NCI-H2107 treated with DMSO at 0.1 percent for 48 hours (cell line): ENCODE measurements at regions not wholly inside any gene's neighbourhood (a gene's known extent, or its start where the extent isn't known, plus 50 kb on each side); places are given as distances from the start of the nearest gene placed in this dataset.

Experiments
- DNase-seq: peaks from one replicate; lab custom pipeline; 2025; ENCODE audit not compliant: unreplicated experiment; lab: John Stamatoyannopoulos, UW

DNA sequence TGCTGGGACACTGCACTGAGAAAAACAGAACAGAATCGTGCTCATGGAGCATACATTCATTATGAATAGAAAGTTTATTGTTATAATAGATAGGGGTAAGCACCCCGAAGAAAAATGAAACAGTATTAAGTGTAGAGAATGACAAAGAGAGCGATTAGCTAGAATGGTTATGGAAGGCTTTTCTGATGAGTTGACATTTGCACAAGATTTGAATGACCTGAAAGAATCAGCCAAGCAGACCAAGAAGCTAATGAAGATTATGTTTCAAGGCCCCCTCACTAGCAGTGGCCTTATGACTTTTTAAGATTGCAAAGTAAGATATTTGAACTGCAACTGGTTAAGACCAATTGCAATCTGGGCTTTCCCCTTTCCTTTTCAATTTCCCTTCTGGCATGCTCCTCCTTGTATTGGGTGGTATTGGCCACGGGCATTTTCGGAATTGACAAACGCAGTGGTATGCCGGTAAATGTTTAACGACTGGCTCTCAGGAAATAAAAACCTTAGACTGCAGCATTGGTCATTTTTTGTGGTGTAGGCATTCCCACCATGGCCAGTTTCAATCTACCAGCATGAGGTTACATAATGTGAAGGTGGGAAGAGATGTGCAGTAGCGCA is 120.0 kb upstream of the CITED2 start:
- DNase-seq = no peak

DNA sequence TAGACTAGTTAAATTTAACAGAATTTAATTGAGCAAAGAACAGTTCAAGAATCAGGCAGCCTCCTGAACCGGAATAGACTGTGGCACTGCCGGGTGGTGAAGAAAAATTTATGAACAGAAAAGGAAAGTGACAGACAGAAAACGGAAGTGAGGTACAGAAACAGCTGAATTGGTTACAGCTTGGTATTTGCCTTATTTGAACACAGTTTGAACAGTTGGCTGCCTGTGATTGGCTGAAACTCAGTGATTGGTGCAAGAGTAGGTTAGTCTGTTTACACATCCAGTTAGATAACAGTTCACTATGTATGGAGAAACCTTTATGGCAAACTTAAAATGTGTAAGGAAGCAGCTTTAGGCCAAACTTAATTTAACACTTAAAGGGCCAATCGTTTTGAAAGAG is 116.0 kb upstream of the CITED2 start:
- DNase-seq = no peak

DNA sequence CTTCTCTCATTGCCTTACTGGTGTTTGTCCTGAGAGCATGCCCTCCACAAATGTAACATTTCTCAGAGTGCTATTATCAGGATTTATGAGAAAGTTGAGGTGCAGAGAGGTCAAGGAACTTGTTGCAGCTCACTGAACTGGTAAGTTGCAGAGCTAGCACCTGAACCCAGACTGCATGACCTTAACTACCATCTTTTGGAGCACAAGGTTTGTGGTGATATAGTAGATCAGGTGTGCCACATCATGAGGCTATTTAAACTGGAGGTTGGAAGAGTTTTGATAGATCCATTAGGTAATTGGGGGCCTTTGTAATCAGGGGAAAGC is 112.0 kb upstream of the CITED2 start:
- no peak for DNase-seq

DNA sequence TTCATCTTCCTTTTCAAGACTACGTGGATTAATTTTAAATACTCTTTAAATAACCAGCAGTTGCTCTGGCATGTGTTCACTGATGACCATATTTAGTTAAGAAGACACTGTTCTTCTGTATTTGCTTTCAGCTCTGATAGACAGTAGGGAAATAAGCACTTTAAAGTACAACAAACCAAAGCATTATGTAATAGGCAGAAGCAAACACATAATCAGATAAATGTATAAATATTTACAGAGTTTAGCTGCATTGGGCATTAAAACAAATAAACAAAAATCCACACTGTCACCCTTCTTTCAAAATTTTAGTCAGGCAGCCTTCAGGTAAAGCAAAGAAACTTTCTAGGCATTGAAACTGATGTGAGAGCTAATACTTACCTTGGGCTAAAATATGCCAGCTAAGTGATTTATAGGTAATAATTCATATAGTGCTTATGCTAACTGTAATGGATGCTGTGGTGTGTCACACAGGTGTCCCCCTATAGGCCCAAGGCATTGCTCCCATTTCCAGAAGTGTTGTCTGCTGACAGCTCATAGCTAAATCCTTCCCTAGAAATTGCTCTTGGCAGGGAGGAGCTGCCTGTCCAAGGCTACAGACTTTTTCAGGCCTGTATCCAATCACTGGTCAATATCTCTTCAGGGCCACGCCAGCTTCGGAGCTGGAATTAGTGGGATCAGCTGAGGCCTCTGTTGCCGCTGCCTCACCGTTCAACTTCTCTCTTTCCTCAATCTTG is 111.5 kb upstream of the CITED2 start:
- no peak for DNase-seq

DNA sequence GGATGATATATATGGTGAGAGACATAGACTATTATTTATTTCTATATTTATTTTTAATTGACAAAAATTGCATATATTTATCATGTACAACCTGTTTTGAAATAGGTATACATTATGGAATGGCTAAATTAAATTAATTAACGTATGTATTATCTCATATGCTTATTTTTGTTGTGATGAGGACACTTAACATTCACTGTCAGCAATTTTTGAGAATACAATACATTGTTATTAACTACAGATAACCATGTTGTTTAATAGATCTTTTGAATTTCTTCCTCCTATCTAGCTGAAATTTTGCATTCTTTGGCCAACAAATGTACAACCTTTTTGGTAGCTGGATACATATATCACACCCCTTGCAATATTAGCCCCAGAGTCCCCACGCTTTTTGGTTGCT is 110.7 kb upstream of the CITED2 start:
- no peak for DNase-seq

DNA sequence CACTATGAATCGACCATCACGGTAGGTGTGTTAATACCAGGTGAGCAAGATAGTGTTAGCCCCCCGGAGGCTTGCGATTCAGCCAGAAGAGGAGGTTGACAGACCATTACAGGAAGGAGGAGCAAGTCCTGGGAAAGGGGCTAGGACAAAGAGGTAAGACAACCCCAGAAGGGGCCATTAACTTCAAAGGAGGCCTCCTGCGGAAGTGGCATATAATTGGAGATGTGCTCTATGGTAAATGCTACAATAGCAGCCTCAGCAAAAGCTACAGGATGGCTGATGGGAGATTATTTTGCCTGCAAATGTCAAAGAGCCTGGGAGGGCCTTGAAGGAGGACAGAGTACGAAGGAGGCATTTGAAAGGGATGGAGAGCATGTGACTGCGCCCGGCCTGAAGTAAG is 108.6 kb upstream of the CITED2 start:
- no peak for DNase-seq

DNA sequence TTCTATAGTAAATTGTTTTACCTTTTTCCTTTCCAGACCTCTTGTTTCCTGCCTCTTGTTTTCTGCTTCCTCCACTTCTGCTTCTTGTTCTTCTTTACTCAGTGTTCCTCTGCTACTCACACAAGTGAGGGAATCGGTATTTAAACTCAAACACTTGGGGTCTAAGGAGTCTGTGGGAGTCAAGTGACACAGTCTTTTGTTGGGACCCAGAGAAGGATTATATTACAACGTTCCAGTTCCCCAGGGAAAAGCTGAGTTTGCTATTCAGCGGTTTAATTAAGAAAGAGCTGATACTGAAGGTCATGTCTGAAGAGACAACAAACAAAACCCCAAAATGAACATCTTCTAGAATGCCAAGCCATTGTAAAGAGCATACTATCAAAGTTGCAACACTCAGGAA is 107.8 kb upstream of the CITED2 start:
- DNase-seq = peak; percentile 63

DNA sequence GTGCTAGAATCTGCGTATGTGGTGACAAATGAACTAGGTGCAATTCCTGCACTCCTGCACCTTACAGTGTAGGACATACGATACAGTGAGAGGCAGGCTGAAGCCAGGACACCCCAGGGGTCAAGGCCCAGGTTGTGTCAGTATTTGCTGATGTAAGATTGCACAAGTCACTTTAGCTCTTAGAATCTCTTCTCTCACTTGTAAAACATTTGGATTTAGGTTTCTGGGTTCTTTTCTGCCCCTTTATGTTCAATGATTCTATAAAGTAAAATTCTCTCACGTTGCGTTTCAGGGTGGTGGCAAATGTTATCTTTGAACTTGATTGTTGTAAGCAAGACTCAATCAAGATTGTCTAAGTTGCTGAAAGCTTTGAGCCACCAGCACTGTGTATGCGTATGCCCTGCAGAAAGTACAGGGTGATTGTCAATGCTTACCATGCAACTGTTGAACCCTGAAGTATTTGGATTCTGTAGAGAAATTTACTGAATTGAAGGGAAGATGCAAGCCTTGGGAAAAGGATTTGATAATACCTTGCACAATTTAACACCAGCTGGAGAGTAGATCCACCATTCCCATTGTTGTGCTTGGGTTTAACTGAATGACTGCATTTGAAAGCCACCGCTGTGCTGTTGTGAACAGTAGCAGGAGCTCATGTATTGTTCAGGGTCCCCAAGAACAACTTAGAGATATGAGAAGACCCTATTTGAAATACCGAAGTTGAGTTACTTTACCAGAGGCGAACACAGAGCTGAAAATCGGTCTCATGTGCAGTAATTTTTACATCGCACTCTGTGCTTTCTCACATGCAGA is 106.1 kb upstream of the CITED2 start:
- DNase-seq = no peak

DNA sequence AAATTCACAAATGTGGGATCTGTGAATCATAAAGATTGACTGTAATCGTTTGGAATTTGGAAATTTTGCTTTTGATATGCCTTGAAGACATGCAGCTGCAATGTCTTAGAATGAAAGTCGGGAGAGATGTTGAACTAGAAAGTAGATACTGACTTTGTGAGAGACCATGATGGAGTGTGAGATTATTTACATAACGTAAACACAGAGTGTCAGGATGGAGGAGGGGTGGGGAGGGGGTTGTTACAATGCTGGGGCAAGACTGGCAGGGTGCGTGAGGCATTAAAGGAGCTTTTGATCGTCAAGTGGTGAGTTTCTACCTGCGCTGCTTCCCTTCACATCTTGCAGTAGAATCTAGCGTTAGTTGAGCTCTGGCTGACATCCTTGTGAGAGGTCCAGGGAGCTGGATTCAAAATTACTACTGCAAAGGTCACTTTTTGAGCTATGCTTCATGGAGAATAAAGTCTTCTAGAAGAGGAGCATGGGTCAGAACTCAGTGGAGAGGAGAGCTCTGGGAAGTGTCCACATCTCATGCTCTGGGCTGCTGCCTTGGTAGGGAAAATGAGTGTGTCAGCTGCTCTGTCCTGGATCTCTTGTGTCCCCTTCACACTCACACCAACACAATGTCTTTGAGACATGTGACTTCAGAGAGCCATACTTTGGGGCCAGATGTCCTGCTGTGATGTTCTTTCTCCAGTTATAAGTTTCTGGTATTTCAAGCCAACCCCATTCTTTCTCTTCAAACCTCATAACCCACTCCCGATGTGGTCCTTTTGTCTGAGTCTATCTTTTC is 105.2 kb upstream of the CITED2 start:
- DNase-seq = no peak

DNA sequence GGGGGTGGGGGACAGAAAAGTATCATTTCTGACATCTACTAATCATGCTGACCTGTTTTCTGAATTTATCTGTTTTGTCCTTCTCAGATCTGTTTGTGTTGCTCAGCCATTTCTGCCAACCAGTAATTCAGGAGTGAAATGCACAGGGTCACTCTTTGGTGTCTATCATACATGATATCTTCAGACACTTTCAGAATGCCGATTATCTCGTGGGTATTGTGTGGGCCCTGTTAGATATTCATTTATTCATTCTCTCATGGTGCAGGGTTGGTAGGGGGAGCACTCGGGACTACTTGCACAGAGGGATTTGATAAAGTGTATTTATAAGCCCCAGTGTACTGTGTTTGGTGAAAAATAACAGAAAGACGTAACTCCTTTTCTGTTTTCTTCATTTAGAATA is 101.2 kb upstream of the CITED2 start:
- DNase-seq = no peak

DNA sequence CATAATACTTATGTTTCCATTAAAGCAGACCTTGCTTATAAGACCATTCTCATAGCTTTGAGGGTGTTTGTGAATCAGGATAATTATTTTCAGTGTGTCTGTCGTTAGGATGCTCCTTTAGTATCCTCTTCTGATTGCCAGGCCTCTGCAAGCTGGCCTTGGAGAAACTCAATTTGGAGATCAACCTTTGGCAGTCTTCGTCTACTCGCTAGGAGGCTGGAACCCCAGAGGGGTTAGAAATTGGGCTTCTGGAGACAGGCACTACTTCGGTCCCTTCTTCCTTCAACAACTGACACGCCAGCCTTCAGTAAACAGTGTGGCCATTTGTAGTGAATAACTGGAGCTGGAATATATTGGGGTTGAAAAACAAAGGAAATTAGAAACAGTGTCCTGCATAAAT is 100.8 kb upstream of the CITED2 start:
- DNase-seq = no peak

DNA sequence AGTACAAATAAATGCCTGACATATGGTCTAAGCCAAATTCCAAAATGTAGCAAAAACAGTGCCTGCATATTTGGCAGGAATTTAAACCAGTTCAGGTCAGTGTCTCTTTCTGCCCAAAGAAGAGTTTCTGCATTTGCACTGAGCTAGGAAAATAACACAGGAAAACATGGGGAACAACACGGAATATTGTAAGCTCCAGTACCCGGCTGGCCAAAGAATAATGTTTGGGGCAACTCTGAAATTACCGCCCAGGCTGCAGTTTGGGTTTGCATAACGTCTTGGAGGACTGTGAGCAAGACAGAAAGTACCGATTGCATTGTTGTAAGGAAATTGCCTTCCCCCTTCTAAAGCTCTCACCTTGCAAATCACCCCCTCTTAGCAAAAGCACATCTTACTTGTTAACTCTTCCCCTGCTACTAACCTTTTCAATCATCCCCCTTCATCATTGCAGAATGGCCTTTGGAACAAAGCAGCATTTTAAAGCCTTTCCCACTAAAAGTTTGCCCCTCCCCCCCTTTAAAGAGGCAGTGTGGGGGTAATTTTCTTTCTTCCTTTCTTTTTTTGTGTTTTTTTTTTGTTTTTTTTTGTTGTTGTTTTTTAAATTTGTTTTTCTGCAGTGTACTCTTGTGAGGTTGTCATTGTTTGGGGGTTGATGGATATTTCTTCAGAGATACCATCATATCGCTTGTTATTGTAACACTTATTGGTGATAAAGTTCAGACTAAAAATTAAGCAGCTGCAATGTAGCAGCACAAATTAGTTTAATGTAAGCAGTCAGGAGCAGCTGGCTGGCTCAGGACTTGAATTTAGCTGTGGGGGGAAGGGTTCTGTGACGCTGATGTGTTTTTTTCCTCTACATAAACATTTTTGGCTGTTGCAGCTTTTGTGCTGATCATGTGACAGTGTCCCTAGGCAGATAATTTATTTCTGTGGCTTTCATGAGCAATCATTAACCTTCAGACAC is 100.0 kb upstream of the CITED2 start:
- peak; percentile 40 for DNase-seq

DNA sequence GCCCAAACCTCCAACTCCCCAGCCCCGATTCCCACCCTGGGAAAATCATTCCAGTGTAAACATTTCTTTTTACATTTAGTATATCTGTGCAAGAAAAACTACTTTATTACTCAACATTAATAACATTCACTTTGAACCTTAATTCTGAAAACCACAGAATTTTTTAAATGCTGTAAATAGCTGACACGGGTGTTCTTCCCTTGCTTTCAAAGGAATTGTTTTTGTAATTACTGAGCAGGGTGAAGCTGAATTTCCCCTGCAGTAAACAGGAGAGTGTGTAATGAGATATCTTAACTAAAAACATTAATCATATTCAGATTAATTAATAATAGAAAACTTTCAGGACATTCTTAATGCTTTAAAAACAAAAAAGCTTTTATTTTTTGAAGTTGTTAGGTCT is 99.3 kb upstream of the CITED2 start:
- DNase-seq = no peak

DNA sequence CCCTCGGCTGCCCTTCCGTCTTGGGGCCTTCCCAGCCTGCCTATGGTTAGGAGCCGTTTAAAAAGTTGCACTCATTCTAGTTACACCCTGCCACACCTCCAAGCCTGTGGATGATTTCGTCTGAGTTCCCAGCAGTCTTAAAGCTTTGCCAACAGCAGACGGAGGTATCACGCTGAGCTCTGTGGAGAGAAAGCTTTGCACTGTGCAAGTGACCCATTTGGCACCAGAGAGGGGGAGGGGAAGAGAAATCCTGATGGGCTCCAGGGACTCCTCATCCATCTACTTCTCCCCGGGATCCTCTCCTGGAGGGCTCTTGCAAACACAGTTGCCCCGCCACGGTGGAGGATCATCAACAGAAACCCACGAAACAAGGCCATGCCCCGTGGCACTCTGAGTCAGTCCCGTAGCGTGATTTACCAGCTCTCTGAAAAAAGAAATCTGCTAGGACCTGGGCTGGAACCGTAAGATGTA is 98.8 kb upstream of the CITED2 start:
- peak; percentile 52 for DNase-seq

DNA sequence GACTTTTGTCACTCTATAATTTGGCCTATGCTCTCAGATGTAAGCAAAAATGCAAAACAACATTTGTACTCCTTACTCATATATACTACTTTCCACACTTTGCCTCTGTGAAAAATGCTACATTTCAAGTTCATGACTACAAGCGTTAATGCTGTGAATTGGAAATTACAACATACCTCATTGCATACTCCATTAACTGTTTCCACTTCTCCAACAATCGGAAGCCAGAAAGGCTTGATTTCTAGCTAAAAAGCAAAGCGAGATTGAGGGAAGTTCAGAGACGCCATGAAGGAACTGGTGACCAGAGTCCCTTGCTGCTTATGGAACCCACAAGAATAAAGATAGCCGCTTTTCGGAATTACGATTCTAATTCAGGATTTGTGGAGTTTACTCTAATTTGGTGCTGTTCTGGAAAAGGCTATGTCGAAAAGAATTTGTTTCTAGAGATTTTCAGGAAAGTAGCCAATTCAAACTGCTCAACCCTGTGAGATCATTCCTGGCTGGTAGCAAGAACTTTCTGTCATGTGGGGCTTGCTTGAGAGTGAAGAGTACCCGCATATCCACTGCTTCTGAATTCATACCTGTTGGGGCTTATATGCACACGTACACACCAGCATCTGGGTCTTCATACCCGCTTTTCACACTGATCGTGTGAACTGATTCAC is 98.0 kb upstream of the CITED2 start:
- DNase-seq = no peak

DNA sequence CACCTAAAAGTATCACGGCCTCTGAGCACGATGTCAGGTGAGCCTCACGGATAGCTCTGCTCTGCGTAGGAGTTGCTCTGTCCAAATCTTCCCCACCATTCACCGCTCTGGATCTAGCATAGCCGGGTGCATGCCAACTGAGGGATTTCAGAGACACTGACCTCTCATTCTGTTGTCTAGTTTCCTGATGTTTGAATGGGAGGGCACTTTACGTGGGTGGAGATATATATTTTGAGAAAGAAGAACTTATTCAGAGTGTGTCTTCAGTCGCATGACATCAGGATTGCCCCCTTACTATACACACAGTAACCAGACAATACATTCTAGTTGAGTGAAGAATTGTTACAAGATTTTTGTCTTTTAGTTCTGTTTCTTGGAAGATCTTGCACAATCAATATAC is 96.5 kb upstream of the CITED2 start:
- DNase-seq = no peak

DNA sequence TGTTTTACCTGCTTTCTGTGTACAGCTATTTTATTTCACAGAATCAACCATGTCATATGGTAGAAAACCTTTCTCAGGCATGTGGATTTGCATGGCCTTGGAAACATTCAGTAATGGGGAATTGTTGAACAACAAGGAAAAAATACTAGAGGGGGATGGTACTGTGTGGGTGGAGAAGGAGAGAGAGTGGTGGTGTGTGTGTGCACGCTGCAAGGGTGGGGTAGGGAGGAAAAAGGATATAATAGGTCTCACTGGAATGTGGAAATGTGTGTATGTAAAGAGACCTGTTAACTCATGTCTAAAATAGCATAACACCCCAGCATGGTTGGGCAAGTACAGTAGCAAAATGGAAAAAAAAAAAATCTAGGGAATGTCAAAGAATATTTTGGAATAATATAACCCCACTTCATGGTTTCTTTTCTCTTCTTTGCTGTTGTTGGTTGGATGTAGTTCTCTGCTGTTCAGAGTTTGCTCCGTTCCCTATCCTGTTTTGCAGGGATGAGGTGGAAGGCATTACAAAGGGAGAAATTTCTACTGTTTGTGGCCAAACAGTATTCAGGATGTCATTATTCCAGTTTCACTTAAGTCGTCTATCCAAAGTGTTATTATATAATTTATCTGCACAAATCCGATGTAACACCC is 93.9 kb upstream of the CITED2 start:
- no peak for DNase-seq

DNA sequence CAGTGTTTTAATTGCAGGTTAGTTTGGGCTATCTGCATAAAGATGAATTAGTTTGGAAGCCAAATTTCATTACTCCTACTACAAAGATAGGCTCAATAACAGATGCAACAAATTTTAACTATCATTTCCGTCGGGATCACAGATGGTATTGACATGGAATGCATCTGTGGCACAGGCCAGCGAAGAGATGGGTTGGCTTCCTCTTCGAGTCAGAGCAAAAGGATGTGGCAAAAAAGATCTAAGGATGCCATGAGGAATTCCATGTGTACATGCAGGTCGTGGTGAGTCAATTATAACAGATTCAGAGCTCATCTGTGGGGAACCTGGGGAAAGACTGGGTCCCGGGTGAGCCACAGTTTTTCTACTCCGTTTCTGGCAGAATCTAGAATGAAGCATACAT is 83.0 kb upstream of the CITED2 start:
- DNase-seq = no peak

DNA sequence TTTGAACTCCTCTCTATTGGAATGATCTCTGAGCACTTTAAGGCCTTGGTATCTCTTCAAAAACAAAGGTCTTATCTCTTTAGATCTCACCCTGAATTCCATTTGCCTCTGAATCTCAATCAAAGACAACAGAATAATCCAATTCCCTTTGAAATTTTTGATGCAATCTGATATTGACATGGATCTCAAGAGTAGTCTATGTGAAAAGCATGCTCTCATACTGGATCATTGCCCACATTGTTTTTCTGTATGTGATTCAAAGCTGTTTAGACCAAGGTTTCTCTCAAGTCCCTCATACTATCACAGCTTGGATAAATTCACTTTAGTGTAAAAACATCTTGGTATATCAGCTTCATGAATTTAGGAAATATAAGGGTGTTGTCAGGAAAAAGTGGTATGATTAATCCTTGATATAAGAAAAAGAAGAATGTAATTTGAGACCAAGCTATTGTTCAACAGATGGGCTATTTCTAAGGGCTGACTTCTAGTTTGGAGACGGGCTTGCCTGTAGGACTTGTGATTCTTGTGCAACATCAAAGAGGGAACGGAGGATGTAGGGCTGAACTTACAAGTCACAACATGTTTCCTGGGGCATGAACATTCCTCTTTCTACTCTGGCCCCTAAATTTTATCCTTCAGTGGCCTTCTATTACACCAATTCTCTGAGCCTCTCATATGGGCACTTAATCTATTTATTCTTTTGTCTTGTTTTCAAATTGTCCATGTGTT is 77.9 kb upstream of the CITED2 start:
- DNase-seq = peak; percentile 32
